Erythroblast (primary cell): ENCODE measurements at regions not wholly inside any gene's neighbourhood (a gene's known extent, or its start where the extent isn't known, plus 50 kb on each side); places are given as distances from the start of the nearest gene placed in this dataset.

Experiments
- DNase-seq, 2 experiments: peaks; one replicate each; lab custom pipeline; 2025; lab: John Stamatoyannopoulos, UW
- GATA1 ChIP-seq: IDR thresholded peaks from 2 replicates; pipeline ENCODE4 v1.6.1; 2011; ENCODE audit warnings: low read depth, mild to moderate bottlenecking, control low read depth, low read length, moderate library complexity
- POLR2A ChIP-seq: IDR thresholded peaks from 2 replicates; pipeline ENCODE4 v1.6.1; 2011; ENCODE audit warnings: mild to moderate bottlenecking, low read length

DNA sequence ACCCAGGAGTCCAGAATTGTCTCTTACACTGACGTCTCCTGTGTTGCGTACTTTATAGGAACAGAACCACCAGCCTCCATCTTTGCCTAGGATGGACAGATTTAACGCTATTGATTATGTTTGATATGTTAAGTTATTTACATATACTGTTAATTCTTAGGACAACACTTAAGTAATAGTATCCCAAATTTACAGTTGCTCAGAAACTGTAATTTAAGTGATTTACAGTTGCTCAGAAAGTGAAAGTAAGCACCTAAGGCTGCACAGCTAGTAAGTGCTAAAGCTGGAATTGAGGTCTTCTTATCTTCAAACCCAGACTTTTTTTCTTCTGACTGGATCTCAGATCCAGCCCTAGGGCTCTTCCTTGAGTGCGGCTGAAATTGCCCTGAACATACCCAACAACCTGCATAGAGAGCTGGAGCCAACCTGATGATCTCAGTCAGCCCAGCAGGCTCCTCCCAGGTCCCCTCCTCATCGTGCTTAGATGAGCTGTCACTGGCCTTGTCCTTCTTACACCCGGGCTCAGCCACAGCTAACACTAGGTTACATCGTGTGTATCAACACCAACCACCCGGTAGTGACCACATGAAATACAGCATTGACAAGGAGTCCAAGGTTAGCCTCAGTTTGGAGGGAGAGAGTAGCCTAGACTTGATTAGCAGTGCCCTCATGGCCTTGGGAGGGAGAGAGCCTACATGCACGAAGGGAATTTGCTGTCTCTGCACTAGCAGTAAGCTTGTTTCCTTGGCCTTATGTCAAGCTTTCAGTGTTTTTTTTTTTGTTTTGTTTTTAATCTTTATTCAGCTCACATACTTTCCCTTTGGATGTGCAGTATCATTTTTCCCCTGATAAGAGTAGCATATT, 111.1 kb upstream of the ARHGAP5 start:
- TF ChIP-seq GATA1 (no peak), POLR2A (no peak)
- peak; percentile 8 to 43 for DNase-seq

DNA sequence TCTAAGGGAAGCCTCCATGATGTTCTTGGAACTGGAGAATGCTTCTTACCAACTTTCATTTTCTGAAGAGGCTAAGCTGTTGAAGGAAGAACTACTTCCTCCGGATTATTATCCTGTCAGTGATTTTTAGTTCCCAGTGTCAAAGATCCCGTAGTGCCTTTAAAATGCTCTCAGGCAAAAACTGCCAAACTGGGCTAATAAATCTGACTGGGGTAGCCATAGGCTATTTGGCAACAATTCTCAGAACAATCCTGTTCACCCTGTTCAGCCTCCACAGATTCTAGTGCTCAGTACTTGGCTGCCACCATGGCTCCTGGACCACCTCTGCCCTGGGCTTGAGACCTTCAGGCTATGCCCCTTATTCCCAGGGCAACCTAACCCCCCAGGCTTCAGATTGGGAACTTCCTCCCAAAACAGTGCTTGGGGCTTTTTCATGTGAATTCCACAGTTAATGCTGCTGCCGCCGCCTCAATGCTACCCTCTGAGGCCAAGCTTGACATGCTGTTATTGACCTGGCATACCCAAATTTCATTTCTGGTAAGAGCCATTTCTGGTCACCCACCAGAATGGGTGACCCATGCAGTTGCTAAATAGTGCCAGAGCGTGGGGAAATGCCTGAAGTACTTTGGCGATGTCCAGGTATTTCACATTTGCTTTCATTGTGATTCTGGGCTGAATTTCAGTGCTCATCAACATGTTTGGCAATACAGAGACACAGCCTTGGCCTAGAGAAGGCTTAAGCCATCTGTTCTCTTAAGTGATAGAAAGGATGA, 110.0 kb upstream of the ARHGAP5 start:
- TF ChIP-seq GATA1 (no peak), POLR2A (no peak)
- DNase-seq: no peak

DNA sequence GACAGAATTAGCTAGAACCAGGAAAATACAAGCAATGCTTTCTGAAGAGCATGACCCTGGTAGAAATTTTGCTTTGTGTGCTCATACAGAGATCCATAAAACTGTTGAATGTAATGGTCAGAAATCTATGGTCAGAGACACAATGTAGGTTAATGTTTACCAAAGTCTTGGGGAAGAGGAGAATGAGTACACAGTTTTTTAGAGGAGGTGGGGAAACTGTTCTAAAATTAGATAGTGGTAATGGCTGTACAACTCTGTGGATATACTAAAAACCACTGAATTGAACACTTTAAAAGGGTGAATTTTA, 109.5 kb upstream of the ARHGAP5 start:
- no peak for TF ChIP-seq GATA1
- TF ChIP-seq POLR2A: no peak
- DNase-seq: no peak

DNA sequence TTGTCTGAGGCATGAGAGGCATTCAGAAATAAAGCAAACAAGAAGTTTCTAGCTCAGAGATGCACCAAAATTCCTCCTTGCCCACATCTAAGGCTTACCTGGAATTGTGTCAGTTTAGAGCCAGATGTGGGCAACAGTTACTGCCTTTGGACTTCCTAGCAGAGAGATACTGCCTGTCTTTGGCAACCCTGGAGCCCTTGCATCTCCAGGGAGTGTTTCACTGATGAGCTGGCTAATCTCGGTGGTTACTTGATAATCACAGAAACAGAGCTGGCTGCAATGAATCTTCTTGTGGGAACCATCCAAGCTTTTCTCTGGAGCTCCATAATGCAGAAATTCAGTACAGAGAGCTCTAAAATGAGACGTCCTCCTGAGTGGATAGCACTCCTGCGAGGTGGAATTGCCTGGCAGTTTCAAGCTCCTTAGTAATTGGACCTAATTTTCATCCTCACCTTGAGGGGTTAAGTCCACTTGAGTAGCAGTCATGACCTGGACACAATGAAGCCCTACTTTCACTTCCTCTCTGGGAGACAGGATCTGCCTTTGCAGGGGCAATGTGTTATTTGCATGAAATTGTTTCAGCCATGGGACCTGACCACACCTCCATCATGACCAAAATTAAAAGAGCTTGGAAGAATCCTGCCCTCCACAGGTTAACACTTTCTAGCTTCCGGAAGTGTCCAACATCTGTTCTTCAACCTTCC, 108.8 kb upstream of the ARHGAP5 start:
- no peak for TF ChIP-seq GATA1
- no peak for DNase-seq

DNA sequence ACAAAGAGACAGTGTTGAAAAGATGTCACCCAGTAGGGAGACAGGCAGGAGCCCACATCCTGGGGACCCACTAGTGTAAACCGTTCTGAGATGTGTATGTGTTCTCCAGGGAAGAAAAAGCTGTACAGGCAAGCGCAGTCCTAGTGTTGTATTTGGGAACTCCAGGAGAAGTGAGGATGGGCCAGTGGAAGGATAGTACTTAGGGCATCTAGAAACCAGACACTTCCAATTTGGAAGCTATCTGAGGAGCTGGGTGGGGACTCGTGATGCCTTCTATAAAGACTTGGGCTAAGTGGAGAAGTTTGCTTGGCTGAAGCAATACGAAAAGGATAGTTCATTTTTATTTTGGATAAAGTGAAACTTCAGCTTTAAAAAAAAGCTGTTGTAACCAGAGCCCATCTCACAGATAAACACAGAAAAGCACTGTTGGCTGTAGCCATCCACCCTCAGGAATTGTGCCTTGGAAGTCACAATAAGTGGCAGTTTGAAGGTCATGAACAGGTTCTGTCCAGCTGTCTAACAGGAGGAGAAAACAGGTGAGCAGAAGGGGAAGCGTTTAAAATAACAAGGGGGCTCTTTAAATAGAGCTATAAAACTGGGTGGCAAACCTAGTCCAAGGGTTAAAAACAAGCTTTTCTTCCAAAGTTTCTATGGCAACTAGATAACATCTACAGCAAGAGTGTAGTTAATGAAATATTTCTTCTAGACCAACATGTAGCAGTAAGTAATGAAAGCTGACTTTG, 108.0 kb upstream of the ARHGAP5 start:
- TF ChIP-seq POLR2A (no peak), GATA1 (no peak)

DNA sequence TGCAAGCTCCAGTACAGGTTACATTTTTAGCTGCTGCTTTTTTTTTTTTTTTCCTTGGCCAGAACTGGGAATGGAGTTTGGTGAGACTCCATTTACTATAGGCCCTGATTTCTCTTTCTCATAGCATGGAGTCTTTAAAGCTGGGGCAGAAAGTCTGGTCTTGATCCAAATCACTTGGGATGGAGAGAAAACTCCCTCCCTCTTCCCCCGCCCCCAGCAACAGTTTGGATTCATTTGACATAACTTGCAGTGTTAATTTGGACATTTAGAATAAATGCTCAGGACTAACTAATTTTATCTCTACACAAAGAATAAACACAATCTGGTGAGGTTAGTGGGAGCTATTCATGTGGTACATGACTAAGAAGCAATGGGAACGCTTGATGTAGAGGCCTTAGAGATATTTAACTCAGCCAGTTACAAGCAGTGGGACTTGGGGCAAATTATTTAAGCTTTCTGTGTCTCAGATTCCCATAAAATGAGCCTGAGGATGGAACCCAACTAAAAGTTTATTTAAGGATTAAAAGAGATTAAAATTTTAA, 107.3 kb upstream of the ARHGAP5 start:
- TF ChIP-seq POLR2A: no peak
- no peak for TF ChIP-seq GATA1
- no peak for DNase-seq

More for the DNA sequence above, 108.0 kb upstream of the ARHGAP5 start:
- DNase-seq: no peak

DNA sequence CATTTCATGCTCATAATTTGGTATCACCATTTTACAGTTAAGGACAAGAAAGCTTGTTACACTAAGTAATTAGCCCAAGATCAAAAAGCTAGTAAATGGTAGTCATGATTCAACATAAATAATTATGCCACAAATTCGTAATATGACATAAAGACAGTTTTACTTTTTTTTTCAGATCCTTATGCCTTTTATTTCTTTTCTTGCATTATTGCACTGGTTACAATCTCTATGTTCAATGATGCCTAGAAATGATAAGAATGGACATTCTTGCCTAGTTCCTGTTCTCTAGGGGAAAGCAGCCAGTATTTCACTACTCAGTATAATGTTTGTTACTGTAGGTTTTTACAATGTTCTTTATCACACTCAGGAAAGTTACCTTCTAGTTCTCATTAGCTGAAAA, 106.4 kb upstream of the ARHGAP5 start:
- no peak for TF ChIP-seq GATA1
- no peak for TF ChIP-seq POLR2A
- no peak for DNase-seq

DNA sequence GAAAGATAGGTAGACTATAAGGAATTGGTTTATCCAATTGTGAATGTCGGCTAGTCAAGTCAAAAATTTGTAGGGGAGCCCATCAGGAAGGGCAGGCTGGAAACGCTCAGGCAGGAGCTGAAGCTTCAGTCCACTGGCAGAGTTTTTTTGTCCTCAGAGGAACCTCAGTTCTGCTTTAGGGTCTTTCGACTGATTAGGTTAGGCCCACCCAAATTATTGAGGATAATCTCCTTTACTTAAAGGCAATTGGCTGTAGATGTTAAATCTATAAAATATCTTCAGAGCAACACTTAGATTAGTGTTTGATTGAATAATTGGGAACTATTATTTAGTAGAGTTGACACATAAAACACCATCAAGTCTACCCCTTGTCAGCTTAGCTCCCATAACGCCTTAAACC, 105.5 kb upstream of the ARHGAP5 start:
- DNase-seq: no peak
- TF ChIP-seq GATA1 (no peak), POLR2A (no peak)

DNA sequence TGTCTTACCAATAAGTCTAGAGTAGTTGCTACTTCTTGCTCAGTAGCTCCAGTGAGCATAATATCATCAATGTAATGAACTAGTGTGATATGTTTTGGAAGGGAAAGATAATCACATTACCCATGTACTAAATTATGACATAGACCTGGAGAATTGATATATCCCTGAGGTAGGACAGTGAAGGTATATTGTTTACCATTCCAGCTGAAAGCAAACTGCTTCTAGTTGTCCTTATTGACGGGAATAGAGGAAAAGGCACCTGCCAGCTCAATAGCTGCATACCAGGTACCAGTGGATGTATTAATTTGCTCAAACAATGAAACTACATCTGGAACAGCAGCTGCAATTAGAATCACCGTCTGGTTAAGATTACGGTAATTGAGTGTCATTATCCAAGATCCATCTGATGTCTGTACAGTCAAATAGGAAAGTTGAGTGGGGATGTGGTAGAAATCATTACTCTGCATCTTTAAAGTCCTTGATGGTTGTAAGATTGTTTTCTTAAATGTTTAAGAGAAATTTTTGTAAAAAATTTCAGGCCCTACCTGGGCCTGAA, 100.0 kb upstream of the ARHGAP5 start:
- TF ChIP-seq GATA1 (no peak), POLR2A (no peak)
- no peak for DNase-seq

DNA sequence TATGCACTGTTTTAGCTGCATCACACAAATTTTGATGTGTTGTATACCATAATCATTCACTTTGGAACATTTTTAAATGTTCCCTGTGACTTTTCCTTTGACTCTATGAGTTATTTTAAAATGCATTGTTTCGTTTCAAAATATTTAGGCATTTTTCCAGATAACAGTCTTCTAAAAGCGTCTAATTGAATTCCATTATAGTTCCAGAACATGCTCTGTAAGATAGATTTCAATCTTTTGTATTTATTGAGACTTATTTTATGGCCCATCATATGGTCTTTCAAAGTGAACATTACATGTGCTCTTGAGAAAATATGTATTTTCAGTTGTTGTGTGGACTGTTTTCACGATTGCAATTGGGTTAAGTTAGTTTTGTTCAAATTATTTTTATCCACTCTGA, 98.7 kb upstream of the ARHGAP5 start:
- TF ChIP-seq POLR2A: no peak
- no peak for TF ChIP-seq GATA1
- no peak for DNase-seq

DNA sequence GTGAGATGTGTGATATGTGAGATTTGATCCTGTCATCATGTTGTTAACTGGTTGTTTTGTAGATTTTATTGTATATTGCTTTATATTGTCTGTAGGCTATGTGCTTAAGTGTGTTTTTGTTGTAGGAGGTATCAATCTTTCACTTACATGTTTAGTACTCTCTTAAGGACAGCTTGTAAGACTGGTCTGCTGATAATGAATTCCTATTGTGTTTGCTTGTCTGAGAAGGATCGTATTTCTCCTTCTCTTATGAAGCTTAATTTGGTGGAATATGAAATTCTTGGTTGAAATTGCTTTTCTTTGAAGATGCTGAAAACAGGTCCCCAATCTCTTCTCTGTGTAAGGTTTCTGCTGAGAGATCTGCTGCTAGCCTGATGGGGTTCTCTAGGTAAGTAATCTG, 94.5 kb upstream of the ARHGAP5 start:
- no peak for DNase-seq
- TF ChIP-seq POLR2A: no peak
- TF ChIP-seq GATA1: no peak

DNA sequence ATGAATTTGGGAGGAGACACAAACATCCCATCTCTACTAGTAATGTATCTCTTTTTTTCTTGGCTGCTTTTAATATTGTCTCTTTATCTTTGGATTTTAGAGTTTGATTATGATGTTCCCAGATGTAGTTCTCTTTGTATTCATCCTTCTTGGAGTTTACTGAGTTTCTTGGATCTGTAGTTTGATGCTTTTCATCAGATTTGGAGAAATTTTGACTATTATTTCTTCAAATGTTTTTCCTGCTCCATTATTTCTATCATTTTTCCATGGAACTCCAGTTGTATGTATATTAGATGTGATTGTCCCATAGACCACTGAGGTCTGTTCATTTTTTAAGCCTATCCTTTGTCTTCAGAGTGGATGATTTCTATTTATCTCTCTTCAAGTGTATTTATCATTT, 90.7 kb upstream of the ARHGAP5 start:
- DNase-seq: no peak
- no peak for TF ChIP-seq POLR2A
- no peak for TF ChIP-seq GATA1

DNA sequence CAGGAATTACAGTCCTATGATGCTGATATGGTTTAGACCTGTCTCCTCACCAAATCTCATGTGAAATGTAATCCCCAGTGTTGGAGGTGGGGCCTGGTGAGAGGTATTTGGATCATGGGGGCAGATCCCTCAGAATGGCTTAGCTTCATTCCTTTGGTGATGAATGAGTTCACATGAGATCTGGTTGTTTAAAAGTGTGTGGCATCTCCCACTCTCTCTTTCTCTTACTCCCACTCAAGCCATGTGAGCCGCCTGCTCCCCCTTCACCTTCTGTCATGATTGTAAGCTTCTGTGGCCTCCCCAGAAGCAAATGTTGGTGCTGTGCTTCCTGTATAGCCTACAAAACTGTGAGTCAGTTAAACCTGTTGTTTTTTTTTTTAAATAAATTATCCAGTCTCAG, 89.4 kb upstream of the ARHGAP5 start:
- no peak for TF ChIP-seq POLR2A
- no peak for TF ChIP-seq GATA1
- no peak for DNase-seq
